AG20443 (cell line): ENCODE measurements at regions not wholly inside any gene's neighbourhood (a gene's known extent, or its start where the extent isn't known, plus 50 kb on each side); places are given as distances from the start of the nearest gene placed in this dataset.

Source experiments
- DNase-seq: peaks from one replicate; pipeline ENCODE4 v3.0.0; 2012; ENCODE audit warnings: low spot score, mixed read lengths

GRCh38 chr4:45778514-45778913 lies 345.3 kb downstream of the GABRG1 start:
- no peak for DNase-seq

GRCh38 chr4:45776146-45776545 lies 347.7 kb downstream of the GABRG1 start:
- no peak for DNase-seq

GRCh38 chr4:45770958-45771357 lies 352.9 kb downstream of the GABRG1 start:
- DNase-seq = no peak

- no peak for DNase-seq
Observed at GRCh38 chr4:45765521-45765920, 358.3 kb downstream of the GABRG1 start.

GRCh38 chr4:45751877-45752530 lies 371.9 kb downstream of the GABRG1 start:
- DNase-seq = no peak

GRCh38 chr4:45750721-45751120 lies 373.1 kb downstream of the GABRG1 start:
- no peak for DNase-seq

- DNase-seq = no peak
Observed at GRCh38 chr4:45745741-45746140, 378.1 kb downstream of the GABRG1 start.

GRCh38 chr4:45741897-45742296 lies 382.0 kb downstream of the GABRG1 start:
- no peak for DNase-seq

GRCh38 chr4:45732161-45732560 lies 391.7 kb downstream of the GABRG1 start:
- no peak for DNase-seq

GRCh38 chr4:45716093-45716492 lies 407.8 kb downstream of the GABRG1 start:
- DNase-seq = no peak

- no peak for DNase-seq
Observed at GRCh38 chr4:45713996-45714395, 409.9 kb downstream of the GABRG1 start.

- no peak for DNase-seq
Observed at GRCh38 chr4:45701621-45702020, 422.2 kb downstream of the GABRG1 start.

GRCh38 chr4:45693746-45694145 lies 430.1 kb downstream of the GABRG1 start:
- no peak for DNase-seq

GRCh38 chr4:45692131-45692735 lies 431.6 kb downstream of the GABRG1 start:
- no peak for DNase-seq

GRCh38 chr4:45688341-45688740 lies 435.5 kb downstream of the GABRG1 start:
- no peak for DNase-seq

GRCh38 chr4:45679411-45679810 lies 444.4 kb downstream of the GABRG1 start:
- DNase-seq = no peak

- no peak for DNase-seq
Observed at GRCh38 chr4:45668128-45668527, 455.7 kb downstream of the GABRG1 start.

GRCh38 chr4:45663628-45664081 lies 460.2 kb downstream of the GABRG1 start:
- DNase-seq = no peak

- DNase-seq = no peak
Observed at GRCh38 chr4:45663003-45663402, 460.9 kb downstream of the GABRG1 start.

- no peak for DNase-seq
Observed at GRCh38 chr4:45661893-45662292, 462.0 kb downstream of the GABRG1 start.

- DNase-seq = no peak
Observed at GRCh38 chr4:45650545-45650944, 473.3 kb downstream of the GABRG1 start.

GRCh38 chr4:45648846-45649245 lies 475.0 kb downstream of the GABRG1 start:
- no peak for DNase-seq

GRCh38 chr4:45647823-45648222 lies 476.0 kb downstream of the GABRG1 start:
- DNase-seq = no peak
